ENCODE measurements at regions not wholly inside any gene's neighbourhood (a gene's known extent, or its start where the extent isn't known, plus 50 kb on each side); places are given as distances from the start of the nearest gene placed in this dataset.

- DNase-seq (ENCODE audit: low spot score) = no peak
- TF ChIP-seq CTCF (IDR thresholded peaks at IDR 0.05; ENCODE audit: extremely low read depth, missing control alignments) = no peak
Observed at GRCh38 chr11:87908086-87908485, 267.2 kb downstream of the RAB38 start.

GRCh38 chr11:87903345-87903744 lies 271.9 kb downstream of the RAB38 start:
- DNase-seq (ENCODE audit: low spot score) = no peak
- TF ChIP-seq CTCF (IDR thresholded peaks at IDR 0.05; ENCODE audit: extremely low read depth, missing control alignments) = no peak

GRCh38 chr11:87901341-87901740 lies 273.9 kb downstream of the RAB38 start:
- no peak for DNase-seq (ENCODE audit: low spot score)
- TF ChIP-seq CTCF (IDR thresholded peaks at IDR 0.05; ENCODE audit: extremely low read depth, missing control alignments) = no peak

- no peak for TF ChIP-seq CTCF (IDR thresholded peaks at IDR 0.05; ENCODE audit: extremely low read depth, missing control alignments)
- DNase-seq (ENCODE audit: low spot score) = no peak
Observed at GRCh38 chr11:87897921-87898320, 277.3 kb downstream of the RAB38 start.

GRCh38 chr11:87897071-87897470 lies 278.2 kb downstream of the RAB38 start:
- DNase-seq (ENCODE audit: low spot score) = no peak
- no peak for TF ChIP-seq CTCF (IDR thresholded peaks at IDR 0.05; ENCODE audit: extremely low read depth, missing control alignments)

GRCh38 chr11:87894961-87895360 lies 280.3 kb downstream of the RAB38 start:
- no peak for TF ChIP-seq CTCF (IDR thresholded peaks at IDR 0.05; ENCODE audit: extremely low read depth, missing control alignments)
- DNase-seq (ENCODE audit: low spot score) = no peak

- no peak for TF ChIP-seq CTCF (IDR thresholded peaks at IDR 0.05; ENCODE audit: extremely low read depth, missing control alignments)
- DNase-seq (ENCODE audit: low spot score) = no peak
Observed at GRCh38 chr11:87892291-87892690, 283.0 kb downstream of the RAB38 start.

All from GM20000 (cell line).